ENCODE measurements at regions not wholly inside any gene's neighbourhood (a gene's known extent, or its start where the extent isn't known, plus 50 kb on each side); places are given as distances from the start of the nearest gene placed in this dataset.

GRCh38 chr3:117656391-117656790, 946.8 kb downstream of the TUSC7 start:
- TF ChIP-seq CTCF (IDR thresholded peaks at IDR 0.05 in 8 of 11, conservative IDR thresholded peaks at IDR 0.05 in 3 of 11) (no peak), POLR2A (IDR thresholded peaks at IDR 0.05) (no peak), POLR2AphosphoS5 (IDR thresholded peaks at IDR 0.05) (no peak)

Measured in spleen (tissue), 7 donors.